WTC11 (cell line): ENCODE measurements at regions not wholly inside any gene's neighbourhood (a gene's known extent, or its start where the extent isn't known, plus 50 kb on each side); places are given as distances from the start of the nearest gene placed in this dataset.

Experiments
- CREB1 ChIP-seq: sonication (generic); formaldehyde crosslinking; IDR thresholded peaks from 2 replicates; pipeline ENCODE4 v1.8.0; 2023; ENCODE audit warnings: mild to moderate bottlenecking, missing genetic modification reagents
- E2F4 ChIP-seq: sonication (generic); formaldehyde crosslinking; IDR thresholded peaks from 2 replicates; pipeline ENCODE4 v1.8.1; 2022; ENCODE audit warnings: low read depth, mild to moderate bottlenecking, moderate library complexity, missing genetic modification reagents, borderline replicate concordance
- GTF2I ChIP-seq: fragments of 250-450 bp; sonication (Bioruptor Pico); conservative IDR thresholded peaks from 2 replicates; pipeline ENCODE4 v1.4.0; 2021; ENCODE audit warnings: mild to moderate bottlenecking
- SP1 ChIP-seq: sonication (generic); formaldehyde crosslinking; conservative IDR thresholded peaks from 2 replicates; pipeline ENCODE4 v1.8.1; 2022; ENCODE audit warnings: missing genetic modification reagents
- ZMAT4 ChIP-seq: fragments of 250-450 bp; sonication (Bioruptor Pico); IDR thresholded peaks from 2 replicates; pipeline ENCODE4 v1.9.0; 2021; ENCODE audit warnings: mild to moderate bottlenecking
- TF ChIP-seq, protein P1 (sequence below): fragments of 200-600 bp; IDR thresholded peaks from 2 replicates; pipeline ENCODE4 v1.8.0; 2022; ENCODE audit warnings: antibody characterized with exemption
- TF ChIP-seq, protein P2 (sequence below): sonication (generic); formaldehyde crosslinking; IDR thresholded peaks from 2 replicates; pipeline ENCODE4 v1.8.1; 2023; ENCODE audit warnings: mild to moderate bottlenecking, missing genetic modification reagents, moderate library complexity

GRCh38 chr15:87118435-87118834 lies 1038.8 kb downstream of the AGBL1 start:
- TF ChIP-seq, protein P1, sequence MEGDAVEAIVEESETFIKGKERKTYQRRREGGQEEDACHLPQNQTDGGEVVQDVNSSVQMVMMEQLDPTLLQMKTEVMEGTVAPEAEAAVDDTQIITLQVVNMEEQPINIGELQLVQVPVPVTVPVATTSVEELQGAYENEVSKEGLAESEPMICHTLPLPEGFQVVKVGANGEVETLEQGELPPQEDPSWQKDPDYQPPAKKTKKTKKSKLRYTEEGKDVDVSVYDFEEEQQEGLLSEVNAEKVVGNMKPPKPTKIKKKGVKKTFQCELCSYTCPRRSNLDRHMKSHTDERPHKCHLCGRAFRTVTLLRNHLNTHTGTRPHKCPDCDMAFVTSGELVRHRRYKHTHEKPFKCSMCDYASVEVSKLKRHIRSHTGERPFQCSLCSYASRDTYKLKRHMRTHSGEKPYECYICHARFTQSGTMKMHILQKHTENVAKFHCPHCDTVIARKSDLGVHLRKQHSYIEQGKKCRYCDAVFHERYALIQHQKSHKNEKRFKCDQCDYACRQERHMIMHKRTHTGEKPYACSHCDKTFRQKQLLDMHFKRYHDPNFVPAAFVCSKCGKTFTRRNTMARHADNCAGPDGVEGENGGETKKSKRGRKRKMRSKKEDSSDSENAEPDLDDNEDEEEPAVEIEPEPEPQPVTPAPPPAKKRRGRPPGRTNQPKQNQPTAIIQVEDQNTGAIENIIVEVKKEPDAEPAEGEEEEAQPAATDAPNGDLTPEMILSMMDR = no peak
- TF ChIP-seq ZMAT4 (CRISPR knock-in tag) (no peak), CREB1 (no peak), SP1 (CRISPR knock-in tag) (no peak), E2F4 (CRISPR knock-in tag) (no peak), GTF2I (CRISPR knock-in tag) (no peak)
- TF ChIP-seq, protein P2, sequence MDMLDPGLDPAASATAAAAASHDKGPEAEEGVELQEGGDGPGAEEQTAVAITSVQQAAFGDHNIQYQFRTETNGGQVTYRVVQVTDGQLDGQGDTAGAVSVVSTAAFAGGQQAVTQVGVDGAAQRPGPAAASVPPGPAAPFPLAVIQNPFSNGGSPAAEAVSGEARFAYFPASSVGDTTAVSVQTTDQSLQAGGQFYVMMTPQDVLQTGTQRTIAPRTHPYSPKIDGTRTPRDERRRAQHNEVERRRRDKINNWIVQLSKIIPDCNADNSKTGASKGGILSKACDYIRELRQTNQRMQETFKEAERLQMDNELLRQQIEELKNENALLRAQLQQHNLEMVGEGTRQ (CRISPR knock-in tag) = no peak
